HEK293 (cell line): ENCODE measurements at regions not wholly inside any gene's neighbourhood (a gene's known extent, or its start where the extent isn't known, plus 50 kb on each side); places are given as distances from the start of the nearest gene placed in this dataset.

Source experiments
- CTCF ChIA-PET: fragments of 350-600 bp; formaldehyde crosslinking; extraction: SDS; loops from one replicate; lab custom pipeline; 2021; ENCODE audit warnings: antibody characterized with exemption; lab: Yijun Ruan, JAX
- POLR2A ChIA-PET: fragments of 300-600 bp; formaldehyde crosslinking; extraction: SDS; loops from one replicate; lab custom pipeline; 2020; ENCODE audit warnings: antibody characterized with exemption, inconsistent platforms; lab: Yijun Ruan, JAX
- H3K27ac ChIP-seq: fragments of 200-500 bp; sonication (Bioruptor generic); 2 replicates; pipeline ENCODE4 v1.5.1; 2014; ENCODE audit warnings: low read depth, low read length, control low read depth, inconsistent platforms; ENCODE audit errors: extremely low read depth
- H3K36me3 ChIP-seq, 2 experiments: fragments of 200-500 bp in 1 of 2; sonication (Bioruptor generic) in 1 of 2; 1 replicate in 1 of 2; 2 replicates in 1 of 2; pipeline ENCODE4 v1.5.1; 2014 to 2017; ENCODE audit warnings: inconsistent platforms in 2 of 2, low read length in 2 of 2; ENCODE audit not compliant: control insufficient read depth in 2 of 2, insufficient read depth in 1 of 2
- H3K4me1 ChIP-seq: fragments of 200-500 bp; sonication (Bioruptor generic); 2 replicates; pipeline ENCODE4 v1.5.1; 2014; ENCODE audit warnings: mild to moderate bottlenecking, low read length, inconsistent platforms; ENCODE audit not compliant: control insufficient read depth, insufficient read depth
- H3K4me3 ChIP-seq: 2 replicates; pipeline ENCODE4 v1.5.1; 2011; ENCODE audit warnings: low read depth, mild to moderate bottlenecking, control low read depth, low read length, moderate library complexity
- H3K9me3 ChIP-seq: fragments of 200-500 bp; sonication (Bioruptor generic); 2 replicates; pipeline ENCODE4 v1.5.1; 2014; ENCODE audit warnings: low read depth, low read length, inconsistent platforms; ENCODE audit not compliant: control insufficient read depth, insufficient read depth
- ELK4 ChIP-seq: IDR thresholded peaks from 2 replicates; pipeline ENCODE4 v1.6.1; 2011; ENCODE audit warnings: mild to moderate bottlenecking, low read depth, low read length, borderline replicate concordance
- GLIS1 ChIP-seq: fragments of 450-650 bp; formaldehyde crosslinking; IDR thresholded peaks from 2 replicates; pipeline ENCODE4 v1.5.1; 2016; ENCODE audit warnings: missing biosample characterization, missing genetic modification characterization
- IKZF3 ChIP-seq: fragments of 450-650 bp; IDR thresholded peaks from 2 replicates; pipeline ENCODE4 v1.5.0; 2018; ENCODE audit warnings: missing biosample characterization, mild to moderate bottlenecking, missing genetic modification characterization, moderate library complexity
- KLF16 ChIP-seq: fragments of 450-650 bp; formaldehyde crosslinking; IDR thresholded peaks from 2 replicates; pipeline ENCODE4 v1.5.1; 2017; ENCODE audit warnings: missing biosample characterization, missing genetic modification characterization
- SALL2 ChIP-seq: fragments of 450-650 bp; formaldehyde crosslinking; IDR thresholded peaks from 2 replicates; pipeline ENCODE4 v1.5.0; 2017; ENCODE audit warnings: missing biosample characterization, mild to moderate bottlenecking, missing genetic modification characterization, borderline replicate concordance
- SP3 ChIP-seq: fragments of 450-650 bp; formaldehyde crosslinking; IDR thresholded peaks from 2 replicates; pipeline ENCODE4 v1.5.1; 2016; ENCODE audit warnings: missing biosample characterization, missing genetic modification characterization
- SP7 ChIP-seq: fragments of 450-650 bp; formaldehyde crosslinking; IDR thresholded peaks from 2 replicates; pipeline ENCODE4 v1.5.1; 2016; ENCODE audit warnings: missing biosample characterization, missing genetic modification characterization
- TCF7L2 ChIP-seq: IDR thresholded peaks from 2 replicates; pipeline ENCODE4 v1.6.1; 2011; ENCODE audit warnings: low read depth, mild to moderate bottlenecking, inconsistent platforms, low read length, moderate library complexity, borderline replicate concordance
- ZFHX2 ChIP-seq: fragments of 450-650 bp; formaldehyde crosslinking; conservative IDR thresholded peaks from 2 replicates; pipeline ENCODE4 v1.5.1; 2016; ENCODE audit warnings: missing biosample characterization, missing genetic modification characterization
- ZFP69B ChIP-seq: fragments of 450-650 bp; formaldehyde crosslinking; IDR thresholded peaks from 2 replicates; pipeline ENCODE4 v1.5.1; 2016; ENCODE audit warnings: missing biosample characterization, missing genetic modification characterization
- ZNF132 ChIP-seq: fragments of 450-650 bp; formaldehyde crosslinking; IDR thresholded peaks from 2 replicates; pipeline ENCODE4 v1.5.1; 2017; ENCODE audit warnings: missing biosample characterization, missing genetic modification characterization, borderline replicate concordance
- ZNF157 ChIP-seq: fragments of 450-650 bp; formaldehyde crosslinking; IDR thresholded peaks from 2 replicates; pipeline ENCODE4 v1.5.1; 2016; ENCODE audit warnings: missing biosample characterization, missing genetic modification characterization
- ZNF174 ChIP-seq: fragments of 450-650 bp; formaldehyde crosslinking; IDR thresholded peaks from 2 replicates; pipeline ENCODE4 v1.5.0; 2017; ENCODE audit warnings: missing biosample characterization, mild to moderate bottlenecking, missing genetic modification characterization
- ZNF2 ChIP-seq: fragments of 450-650 bp; formaldehyde crosslinking; IDR thresholded peaks from 2 replicates; pipeline ENCODE4 v1.5.1; 2016; ENCODE audit warnings: missing biosample characterization, missing genetic modification characterization
- ZNF23 ChIP-seq: fragments of 450-650 bp; formaldehyde crosslinking; IDR thresholded peaks from 2 replicates; pipeline ENCODE4 v1.5.1; 2016; ENCODE audit warnings: missing biosample characterization, missing genetic modification characterization, borderline replicate concordance
- ZNF366 ChIP-seq: fragments of 450-650 bp; formaldehyde crosslinking; conservative IDR thresholded peaks from 2 replicates; pipeline ENCODE4 v1.5.1; 2016; ENCODE audit warnings: missing biosample characterization, missing genetic modification characterization
- ZNF473 ChIP-seq: fragments of 450-650 bp; formaldehyde crosslinking; IDR thresholded peaks from 2 replicates; pipeline ENCODE4 v1.5.1; 2017; ENCODE audit warnings: missing biosample characterization, missing genetic modification characterization
- ZNF510 ChIP-seq: fragments of 450-650 bp; formaldehyde crosslinking; IDR thresholded peaks from 2 replicates; pipeline ENCODE4 v1.5.1; 2018; ENCODE audit warnings: mild to moderate bottlenecking, missing genetic modification characterization, missing biosample characterization; ENCODE audit not compliant: insufficient replicate concordance
- ZNF513 ChIP-seq: fragments of 450-650 bp; IDR thresholded peaks from 2 replicates; pipeline ENCODE4 v1.5.1; 2018; ENCODE audit warnings: missing biosample characterization, missing genetic modification characterization
- ZNF549 ChIP-seq: fragments of 450-650 bp; IDR thresholded peaks from 2 replicates; pipeline ENCODE4 v1.5.1; 2018; ENCODE audit warnings: missing biosample characterization, missing genetic modification characterization, mild to moderate bottlenecking, inconsistent platforms, moderate library complexity
- ZNF610 ChIP-seq: fragments of 450-650 bp; formaldehyde crosslinking; IDR thresholded peaks from 2 replicates; pipeline ENCODE4 v1.5.1; 2016; ENCODE audit warnings: missing biosample characterization, missing genetic modification characterization, borderline replicate concordance
- ZNF623 ChIP-seq: fragments of 450-650 bp; formaldehyde crosslinking; IDR thresholded peaks from 2 replicates; pipeline ENCODE4 v1.5.1; 2016; ENCODE audit warnings: missing biosample characterization, missing genetic modification characterization
- ZNF701 ChIP-seq: fragments of 450-650 bp; formaldehyde crosslinking; IDR thresholded peaks from 2 replicates; pipeline ENCODE4 v1.5.1; 2016; ENCODE audit warnings: missing biosample characterization, missing genetic modification characterization
- ZNF707 ChIP-seq: fragments of 450-650 bp; formaldehyde crosslinking; IDR thresholded peaks from 2 replicates; pipeline ENCODE4 v1.5.1; 2016; ENCODE audit warnings: missing biosample characterization, missing genetic modification characterization
- ZNF768 ChIP-seq: fragments of 450-650 bp; formaldehyde crosslinking; IDR thresholded peaks from 2 replicates; pipeline ENCODE4 v1.5.1; 2018; ENCODE audit warnings: missing biosample characterization, mild to moderate bottlenecking, missing genetic modification characterization
- TF ChIP-seq, protein P1 (sequence below): fragments of 450-650 bp; formaldehyde crosslinking; optimal IDR thresholded peaks from 2 replicates; pipeline ENCODE3; 2016; ENCODE audit warnings: missing biosample characterization, mild to moderate bottlenecking, missing genetic modification characterization
- TF ChIP-seq, protein P2 (sequence below): fragments of 450-650 bp; formaldehyde crosslinking; IDR thresholded peaks from 2 replicates; pipeline ENCODE4 v1.5.1; 2016; ENCODE audit warnings: missing biosample characterization, missing genetic modification characterization

DNA sequence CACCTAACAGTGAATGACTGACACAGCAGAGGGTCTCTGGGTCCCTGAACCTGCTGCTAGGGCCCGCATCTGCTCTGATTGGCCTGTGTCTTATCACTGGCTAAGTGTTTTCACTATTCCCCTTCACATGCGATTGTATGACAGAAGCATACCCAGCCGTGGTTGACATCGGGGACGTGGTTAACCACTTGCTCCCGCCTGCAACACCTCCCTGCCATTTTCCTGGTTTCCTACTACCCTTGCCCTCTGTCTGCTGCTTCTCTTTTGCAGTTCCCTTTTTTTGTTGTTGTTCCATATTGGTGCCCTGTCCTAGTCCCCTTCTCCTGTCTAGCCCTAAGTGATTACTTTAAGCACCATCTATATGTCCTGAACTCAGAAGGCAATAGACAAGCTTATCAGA lies 177.0 kb downstream of the RGS9 start:
- Histone ChIP-seq H3K4me1 (peaks cover 11% of the 10 kb centered on the region; the same call in 1 of the 2 replicates), H3K4me3 (no peak overlapping the region), H3K9me3 (no peaks in the 10 kb centered on the region)
- POLR2A ChIA-PET = no interaction called here
- no peak for TF ChIP-seq ZNF513
- TF ChIP-seq ZFP69B = no peak
- no peak for TF ChIP-seq TCF7L2
- TF ChIP-seq ZNF707 = no peak
- TF ChIP-seq ZNF132 (tag by site-specific recombination) = no peak
- no peak for TF ChIP-seq SP3
- TF ChIP-seq, all 188 proteins: peak for 0
- no peak overlapping the region for H3K27ac ChIP-seq
- no peaks in the 10 kb centered on the region for H3K36me3 ChIP-seq
- CTCF ChIA-PET = interaction anchor here (0.6 to 2.2 kb wide), 4 partner anchors 20 to 849 kb away, joined by 5 to 7 read pairs (median 6); no protein-coding TSS in a partner anchor

DNA sequence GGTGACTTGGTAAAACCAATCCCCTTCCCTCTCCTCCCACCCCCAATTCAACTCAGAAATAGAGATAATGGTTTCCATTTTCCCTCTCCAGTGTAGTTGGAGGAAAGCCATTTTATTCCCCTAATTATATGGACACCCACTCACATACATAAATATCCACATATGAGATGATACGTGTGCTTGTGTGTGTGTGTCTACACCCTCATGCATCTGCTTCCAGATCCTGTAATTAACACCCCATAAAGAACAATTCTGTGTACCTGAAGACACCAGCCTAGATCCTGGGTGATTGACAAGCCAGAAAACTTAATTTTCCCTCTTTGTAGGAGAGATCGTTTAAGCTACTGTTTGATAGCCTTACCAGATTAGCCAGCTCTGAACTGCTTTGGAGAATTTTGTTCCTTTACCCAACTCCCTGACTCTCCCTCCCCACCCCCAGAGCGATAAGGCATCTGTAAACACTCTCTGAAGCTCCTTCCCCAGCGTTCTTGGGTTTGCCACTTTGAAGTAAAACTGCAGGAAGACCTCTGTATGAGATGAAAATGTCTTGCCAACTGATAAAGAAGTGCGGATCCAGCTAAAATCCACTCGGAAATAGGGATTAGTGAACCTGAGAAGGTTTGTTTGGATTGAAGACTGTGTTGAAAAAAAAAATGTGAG lies 175.7 kb downstream of the RGS9 start:
- Histone ChIP-seq H3K4me1 (peaks cover 11% of the 10 kb centered on the region; the same call in 1 of the 2 replicates), H3K27ac (no peak overlapping the region), H3K36me3 (no peaks in the 10 kb centered on the region), H3K4me3 (no peak overlapping the region), H3K9me3 (no peaks in the 10 kb centered on the region)
- TF ChIP-seq ZNF701 (tag by site-specific recombination) = no peak
- TF ChIP-seq ZNF23 (tag by site-specific recombination) = no peak
- TF ChIP-seq ELK4 = no peak
- TF ChIP-seq ZNF610 (tag by site-specific recombination) = no peak
- no peak for TF ChIP-seq ZNF768 (tag by site-specific recombination)
- TF ChIP-seq IKZF3 (tag by site-specific recombination) = no peak
- no peak for TF ChIP-seq SALL2 (tag by site-specific recombination)
- TF ChIP-seq, protein P1, sequence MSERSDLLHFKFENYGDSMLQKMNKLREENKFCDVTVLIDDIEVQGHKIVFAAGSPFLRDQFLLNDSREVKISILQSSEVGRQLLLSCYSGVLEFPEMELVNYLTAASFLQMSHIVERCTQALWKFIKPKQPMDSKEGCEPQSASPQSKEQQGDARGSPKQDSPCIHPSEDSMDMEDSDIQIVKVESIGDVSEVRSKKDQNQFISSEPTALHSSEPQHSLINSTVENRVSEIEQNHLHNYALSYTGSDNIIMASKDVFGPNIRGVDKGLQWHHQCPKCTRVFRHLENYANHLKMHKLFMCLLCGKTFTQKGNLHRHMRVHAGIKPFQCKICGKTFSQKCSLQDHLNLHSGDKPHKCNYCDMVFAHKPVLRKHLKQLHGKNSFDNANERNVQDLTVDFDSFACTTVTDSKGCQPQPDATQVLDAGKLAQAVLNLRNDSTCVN (tag by site-specific recombination) = no peak
- peak; percentile 52; the same call in 1 of the 2 replicates for TF ChIP-seq TCF7L2
- no peak for TF ChIP-seq ZNF513
- TF ChIP-seq ZNF623 (tag by site-specific recombination) = no peak
- TF ChIP-seq ZFHX2 (tag by site-specific recombination) = peak; percentile 72
- no peak for TF ChIP-seq ZNF2 (tag by site-specific recombination)
- no peak for TF ChIP-seq ZNF473 (tag by site-specific recombination)
- TF ChIP-seq KLF16 (tag by site-specific recombination) = no peak
- no peak for TF ChIP-seq ZNF157
- TF ChIP-seq ZNF510 (tag by site-specific recombination) = no peak
- TF ChIP-seq ZNF549 (tag by site-specific recombination) = no peak
- TF ChIP-seq ZNF174 (tag by site-specific recombination) = no peak
- TF ChIP-seq SP7 = peak; percentile 93
- no peak for TF ChIP-seq GLIS1 (tag by site-specific recombination)
- no peak for TF ChIP-seq ZNF366 (tag by site-specific recombination)
- TF ChIP-seq, protein P2, sequence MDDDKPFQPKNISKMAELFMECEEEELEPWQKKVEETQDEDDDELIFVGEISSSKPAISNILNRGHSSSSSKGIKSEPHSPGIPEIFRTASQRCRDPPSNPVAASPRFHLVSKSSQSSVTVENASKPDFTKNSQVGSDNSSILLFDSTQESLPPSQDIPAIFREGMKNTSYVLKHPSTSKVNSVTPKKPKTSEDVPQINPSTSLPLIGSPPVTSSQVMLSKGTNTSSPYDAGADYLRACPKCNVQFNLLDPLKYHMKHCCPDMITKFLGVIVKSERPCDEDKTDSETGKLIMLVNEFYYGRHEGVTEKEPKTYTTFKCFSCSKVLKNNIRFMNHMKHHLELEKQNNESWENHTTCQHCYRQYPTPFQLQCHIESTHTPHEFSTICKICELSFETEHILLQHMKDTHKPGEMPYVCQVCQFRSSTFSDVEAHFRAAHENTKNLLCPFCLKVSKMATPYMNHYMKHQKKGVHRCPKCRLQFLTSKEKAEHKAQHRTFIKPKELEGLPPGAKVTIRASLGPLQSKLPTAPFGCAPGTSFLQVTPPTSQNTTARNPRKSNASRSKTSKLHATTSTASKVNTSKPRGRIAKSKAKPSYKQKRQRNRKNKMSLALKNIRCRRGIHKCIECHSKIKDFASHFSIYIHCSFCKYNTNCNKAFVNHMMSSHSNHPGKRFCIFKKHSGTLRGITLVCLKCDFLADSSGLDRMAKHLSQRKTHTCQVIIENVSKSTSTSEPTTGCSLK (tag by site-specific recombination) = no peak
- ChIA-PET CTCF (interaction anchor here (0.5 to 1.9 kb wide), 3 partner anchors 18 to 472 kb away, joined by 3 to 9 read pairs (median 3); no protein-coding TSS in a partner anchor), POLR2A (no interaction called here)
